HepG2 (cell line): ENCODE measurements at regions not wholly inside any gene's neighbourhood (a gene's known extent, or its start where the extent isn't known, plus 50 kb on each side); places are given as distances from the start of the nearest gene placed in this dataset.

Source experiments
- ATAC-seq: fragments of 200-7000 bp; cut with Tn5 transposase; 3 replicates; pipeline ENCODE4 v1.9.1; 2020; ENCODE audit warnings: mild to moderate bottlenecking, moderate library complexity
- BruUV-seq: library from RNA; stranded (reverse); fragments of 400-500 nt; replicated peaks from 2 replicates; lab custom pipeline; 2021; lab: Mats Ljungman, UMichigan
- CTCF ChIA-PET: fragments of 300-600 bp; formaldehyde crosslinking; extraction: SDS; loops from one replicate; lab custom pipeline; 2021; ENCODE audit warnings: low total read pairs, inconsistent platforms, low intra/inter-chr PET ratio; lab: Yijun Ruan, JAX
- POLR2A ChIA-PET: fragments of 350-600 bp; sonication (Branson Sonifier 250); formaldehyde crosslinking; loops from one replicate; lab custom pipeline; 2020; ENCODE audit warnings: antibody characterized with exemption, inconsistent platforms; lab: Yijun Ruan, JAX
- DNase-seq: peaks from one replicate; pipeline ENCODE4 v3.0.0-alpha.2; 2015; ENCODE audit warnings: low spot score
- FAIRE-seq: peaks from 3 replicates; lab custom pipeline; 2011; peaks lifted over from hg19 to GRCh38; lab: Jason Lieb, UNC
- H2AFZ ChIP-seq: one replicate; pipeline ENCODE4 v1.6.1; 2011; ENCODE audit warnings: low read length, inconsistent platforms
- H3K27ac ChIP-seq: fragments of 300-600 bp; 3 replicates; pipeline ENCODE4 v1.8.0; 2011; ENCODE audit warnings: mixed run types, mild to moderate bottlenecking, mixed read lengths, low read length, inconsistent platforms; ENCODE audit not compliant: insufficient read depth; ENCODE audit errors: extremely low read length
- H3K27me3 ChIP-seq, 2 experiments: fragments of 200-600 bp in 1 of 2; 2 replicates in 1 of 2; 3 replicates in 1 of 2; pipeline versions ENCODE4 v1.6.0 to v1.8.0; 2011; ENCODE audit warnings: low read length in 2 of 2, mild to moderate bottlenecking in 2 of 2, moderate library complexity in 2 of 2, inconsistent platforms in 1 of 2; ENCODE audit not compliant: insufficient read depth in 2 of 2, control insufficient read depth in 1 of 2
- H3K36me3 ChIP-seq, 2 experiments: fragments of 200-600 bp in 1 of 2; replicated peaks in 1 of 2; 2 replicates in 1 of 2; 3 replicates in 1 of 2; pipeline versions ENCODE4 v1.5.1 to v1.8.0; 2011; ENCODE audit warnings: low read length in 2 of 2, inconsistent platforms in 1 of 2; ENCODE audit not compliant: insufficient read depth in 2 of 2, control insufficient read depth in 1 of 2
- H3K4me1 ChIP-seq: 2 replicates; pipeline ENCODE4 v1.5.1; 2012; ENCODE audit warnings: low read length, inconsistent platforms; ENCODE audit not compliant: insufficient read depth
- H3K4me2 ChIP-seq: 2 replicates; pipeline ENCODE4 v1.6.0; 2011; ENCODE audit warnings: low read depth, low read length, inconsistent platforms
- H3K4me3 ChIP-seq, 3 experiments: fragments of 200-600 bp in 1 of 3; sonication (generic), shearing (Covaris generic) in 1 of 3; replicated peaks in 1 of 3; 2 replicates each; pipeline ENCODE4 v1.5.1; 2011 to 2016; ENCODE audit warnings: low read length in 3 of 3, inconsistent platforms in 2 of 3, low read depth in 2 of 3, mild to moderate bottlenecking in 2 of 3, control low read depth in 1 of 3, mixed read lengths in 1 of 3; ENCODE audit not compliant: insufficient read depth in 1 of 3
- H3K79me2 ChIP-seq: one replicate; pipeline ENCODE4 v1.6.1; 2011; ENCODE audit warnings: low read length, inconsistent platforms; ENCODE audit not compliant: insufficient read depth
- H3K9ac ChIP-seq: 2 replicates; pipeline ENCODE4 v1.6.0; 2011; ENCODE audit warnings: mild to moderate bottlenecking, low read depth, low read length, inconsistent platforms; ENCODE audit not compliant: insufficient read depth
- H3K9me3 ChIP-seq: 2 replicates; pipeline ENCODE4 v1.5.1; 2012; ENCODE audit warnings: mild to moderate bottlenecking, low read length
- H4K20me1 ChIP-seq: 2 replicates; pipeline ENCODE4 v1.6.0; 2011; ENCODE audit warnings: inconsistent platforms, mild to moderate bottlenecking, low read length, moderate library complexity; ENCODE audit not compliant: insufficient read depth
- ARNT2 ChIP-seq: sonication (generic); formaldehyde crosslinking; IDR thresholded peaks from 2 replicates; pipeline ENCODE4 v1.8.0; 2022; ENCODE audit warnings: mild to moderate bottlenecking, low read depth, missing genetic modification reagents, moderate library complexity
- ATF1 ChIP-seq: IDR thresholded peaks from 2 replicates; pipeline ENCODE4 v1.6.1; 2016; ENCODE audit warnings: mild to moderate bottlenecking, control low read depth
- FOXM1 ChIP-seq: sonication (generic); formaldehyde crosslinking; IDR thresholded peaks from 2 replicates; pipeline ENCODE4 v1.5.0; 2020; ENCODE audit warnings: missing genetic modification reagents
- HHEX ChIP-seq: IDR thresholded peaks from 2 replicates; pipeline ENCODE4 v1.6.1; 2016; ENCODE audit warnings: control low read depth
- MTF2 ChIP-seq: sonication (generic); formaldehyde crosslinking; IDR thresholded peaks from 2 replicates; pipeline ENCODE4 v1.5.0; 2020; ENCODE audit warnings: missing genetic modification reagents, borderline replicate concordance
- MYPOP ChIP-seq: sonication (generic); formaldehyde crosslinking; IDR thresholded peaks from 2 replicates; pipeline ENCODE4 v1.8.1; 2023; ENCODE audit warnings: mild to moderate bottlenecking, moderate library complexity, missing genetic modification reagents
- NRL ChIP-seq: sonication (generic); formaldehyde crosslinking; IDR thresholded peaks from 2 replicates; pipeline ENCODE4 v1.5.0; 2020; ENCODE audit warnings: missing genetic modification reagents, mild to moderate bottlenecking, moderate library complexity, borderline replicate concordance
- PAXIP1 ChIP-seq: sonication (generic); formaldehyde crosslinking; conservative IDR thresholded peaks from 2 replicates; pipeline ENCODE4 v1.4.0; 2020; ENCODE audit warnings: mild to moderate bottlenecking, missing genetic modification reagents, moderate library complexity
- TBP ChIP-seq: sonication (generic); formaldehyde crosslinking; IDR thresholded peaks from 2 replicates; pipeline ENCODE4 v1.5.0; 2020; ENCODE audit warnings: missing genetic modification reagents
- ZNF468 ChIP-seq: sonication (generic); formaldehyde crosslinking; IDR thresholded peaks from 2 replicates; pipeline ENCODE4 v1.8.0; 2022; ENCODE audit warnings: mild to moderate bottlenecking, moderate library complexity, missing genetic modification reagents
- ZNF770 ChIP-seq: sonication (generic); formaldehyde crosslinking; IDR thresholded peaks from 2 replicates; pipeline ENCODE4 v1.5.0; 2020; ENCODE audit warnings: mild to moderate bottlenecking, missing genetic modification reagents
- WGBS: methylation state at CpG from one replicate; pipeline ENCODE4 v1.1.6; 2017; ENCODE audit warnings: low lambda C conversion rate; 5-methylcytosine and 5-hydroxymethylcytosine counted together
- in situ Hi-C: cut with HindIII; loops from 2 replicates; pipeline ENCODE4 v1.10.0; 2017; ENCODE audit warnings: low pct_unique_long_range_greater_than_20kb; ENCODE audit not compliant: extremely low pct_ligation_motif_present
- intact Hi-C: fragments of 100-400 bp; cut with micrococcal nuclease; formaldehyde crosslinking; loops from one replicate; pipeline ENCODE4 v1.10.0; 2022; ENCODE audit not compliant: unreplicated experiment
- TF ChIP-seq, protein P1 (sequence below): sonication (generic); formaldehyde crosslinking; IDR thresholded peaks from 2 replicates; pipeline ENCODE4 v1.9.0; 2021; ENCODE audit warnings: mild to moderate bottlenecking, missing genetic modification reagents

GRCh38 chr12:46711756-46712155 lies 114.0 kb downstream of the SLC38A4 start:
- Histone ChIP-seq H3K4me3 (no peak overlapping the region), H3K79me2 (no peaks in the 10 kb centered on the region), H3K9ac (no peak overlapping the region), H3K4me2 (no peak overlapping the region), H3K4me1 (no peaks in the 10 kb centered on the region), H3K27me3 (no peaks in the 10 kb centered on the region), H3K27ac (no peak overlapping the region), H2AFZ (no peak overlapping the region), H3K36me3 (no peaks in the 10 kb centered on the region), H3K9me3 (no peaks in the 10 kb centered on the region), H4K20me1 (no peaks in the 10 kb centered on the region)
- ChIA-PET POLR2A (no interaction called here), CTCF (no interaction called here)
- in situ Hi-C loops: no loop called here
- no peak for FAIRE-seq
- DNase-seq: no peak
- intact Hi-C loops: no loop called here
- ATAC-seq: no peak
- BruUV-seq: no TSS peak
- 62% methylated on average over 3 of the region's 3 CpGs for WGBS
- TF ChIP-seq PAXIP1 (no peak), NRL (CRISPR knock-in tag) (no peak), MYPOP (CRISPR knock-in tag) (no peak), HHEX (no peak), TBP (CRISPR knock-in tag) (no peak), FOXM1 (CRISPR knock-in tag) (no peak), ZNF770 (no peak), ATF1 (CRISPR knock-in tag) (no peak), ARNT2 (no peak), ZNF468 (no peak), MTF2 (CRISPR knock-in tag) (no peak)
- TF ChIP-seq, protein P1, sequence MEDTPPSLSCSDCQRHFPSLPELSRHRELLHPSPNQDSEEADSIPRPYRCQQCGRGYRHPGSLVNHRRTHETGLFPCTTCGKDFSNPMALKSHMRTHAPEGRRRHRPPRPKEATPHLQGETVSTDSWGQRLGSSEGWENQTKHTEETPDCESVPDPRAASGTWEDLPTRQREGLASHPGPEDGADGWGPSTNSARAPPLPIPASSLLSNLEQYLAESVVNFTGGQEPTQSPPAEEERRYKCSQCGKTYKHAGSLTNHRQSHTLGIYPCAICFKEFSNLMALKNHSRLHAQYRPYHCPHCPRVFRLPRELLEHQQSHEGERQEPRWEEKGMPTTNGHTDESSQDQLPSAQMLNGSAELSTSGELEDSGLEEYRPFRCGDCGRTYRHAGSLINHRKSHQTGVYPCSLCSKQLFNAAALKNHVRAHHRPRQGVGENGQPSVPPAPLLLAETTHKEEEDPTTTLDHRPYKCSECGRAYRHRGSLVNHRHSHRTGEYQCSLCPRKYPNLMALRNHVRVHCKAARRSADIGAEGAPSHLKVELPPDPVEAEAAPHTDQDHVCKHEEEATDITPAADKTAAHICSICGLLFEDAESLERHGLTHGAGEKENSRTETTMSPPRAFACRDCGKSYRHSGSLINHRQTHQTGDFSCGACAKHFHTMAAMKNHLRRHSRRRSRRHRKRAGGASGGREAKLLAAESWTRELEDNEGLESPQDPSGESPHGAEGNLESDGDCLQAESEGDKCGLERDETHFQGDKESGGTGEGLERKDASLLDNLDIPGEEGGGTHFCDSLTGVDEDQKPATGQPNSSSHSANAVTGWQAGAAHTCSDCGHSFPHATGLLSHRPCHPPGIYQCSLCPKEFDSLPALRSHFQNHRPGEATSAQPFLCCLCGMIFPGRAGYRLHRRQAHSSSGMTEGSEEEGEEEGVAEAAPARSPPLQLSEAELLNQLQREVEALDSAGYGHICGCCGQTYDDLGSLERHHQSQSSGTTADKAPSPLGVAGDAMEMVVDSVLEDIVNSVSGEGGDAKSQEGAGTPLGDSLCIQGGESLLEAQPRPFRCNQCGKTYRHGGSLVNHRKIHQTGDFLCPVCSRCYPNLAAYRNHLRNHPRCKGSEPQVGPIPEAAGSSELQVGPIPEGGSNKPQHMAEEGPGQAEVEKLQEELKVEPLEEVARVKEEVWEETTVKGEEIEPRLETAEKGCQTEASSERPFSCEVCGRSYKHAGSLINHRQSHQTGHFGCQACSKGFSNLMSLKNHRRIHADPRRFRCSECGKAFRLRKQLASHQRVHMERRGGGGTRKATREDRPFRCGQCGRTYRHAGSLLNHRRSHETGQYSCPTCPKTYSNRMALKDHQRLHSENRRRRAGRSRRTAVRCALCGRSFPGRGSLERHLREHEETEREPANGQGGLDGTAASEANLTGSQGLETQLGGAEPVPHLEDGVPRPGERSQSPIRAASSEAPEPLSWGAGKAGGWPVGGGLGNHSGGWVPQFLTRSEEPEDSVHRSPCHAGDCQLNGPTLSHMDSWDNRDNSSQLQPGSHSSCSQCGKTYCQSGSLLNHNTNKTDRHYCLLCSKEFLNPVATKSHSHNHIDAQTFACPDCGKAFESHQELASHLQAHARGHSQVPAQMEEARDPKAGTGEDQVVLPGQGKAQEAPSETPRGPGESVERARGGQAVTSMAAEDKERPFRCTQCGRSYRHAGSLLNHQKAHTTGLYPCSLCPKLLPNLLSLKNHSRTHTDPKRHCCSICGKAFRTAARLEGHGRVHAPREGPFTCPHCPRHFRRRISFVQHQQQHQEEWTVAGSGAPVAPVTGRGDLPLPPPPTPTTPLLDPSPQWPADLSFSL (CRISPR knock-in tag): no peak
